GM19468 (cell line): ENCODE measurements at regions not wholly inside any gene's neighbourhood (a gene's known extent, or its start where the extent isn't known, plus 50 kb on each side); places are given as distances from the start of the nearest gene placed in this dataset.

Experiments used
- ATAC-seq: cut with Tn5 transposase; IDR thresholded peaks from one replicate; pipeline ENCODE4 v1.9.1; 2021; ENCODE audit warnings: mild to moderate bottlenecking, moderate library complexity, moderate number of reproducible peaks; ENCODE audit not compliant: unreplicated experiment; ENCODE audit errors: extremely low read depth

DNA sequence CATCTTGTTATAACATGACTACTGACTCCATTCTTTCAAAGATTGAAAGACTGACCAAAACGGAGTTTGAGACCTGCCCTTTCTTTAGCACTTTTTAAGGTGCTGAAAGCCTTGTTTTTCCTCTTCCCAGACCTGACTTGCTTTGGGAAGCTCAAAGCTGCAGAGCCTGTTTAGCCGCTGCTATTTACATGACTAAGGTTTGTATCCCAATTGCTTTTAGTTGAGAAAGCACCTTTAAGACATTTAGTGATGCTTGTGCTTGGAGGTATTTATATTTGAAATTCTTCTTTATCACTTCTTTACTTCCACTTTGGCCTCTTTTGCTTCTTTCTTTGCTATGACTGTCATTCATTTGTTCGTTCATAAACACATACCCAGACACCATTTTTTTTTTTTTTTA is 182.6 kb upstream of the ELL2 start:
- ATAC-seq, result no peak

DNA sequence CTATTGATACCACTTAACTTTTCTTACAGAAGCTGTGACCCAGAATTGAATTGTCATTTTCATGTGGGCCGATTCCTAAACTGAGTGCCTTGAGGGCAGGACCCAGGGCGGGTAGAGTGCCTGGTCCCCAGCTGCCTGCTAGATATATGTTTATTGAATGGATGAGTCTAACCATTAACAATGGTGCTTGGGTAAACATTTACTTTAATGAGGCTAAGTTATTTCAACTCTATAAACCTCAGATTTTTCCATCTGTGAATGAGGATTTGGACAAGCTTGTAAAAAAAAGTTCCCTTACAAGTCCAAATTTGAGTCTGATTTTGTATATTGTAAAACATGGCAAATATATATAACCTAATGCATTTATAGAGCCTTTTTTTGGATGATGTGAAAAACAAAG is 181.8 kb upstream of the ELL2 start:
- no peak for ATAC-seq

DNA sequence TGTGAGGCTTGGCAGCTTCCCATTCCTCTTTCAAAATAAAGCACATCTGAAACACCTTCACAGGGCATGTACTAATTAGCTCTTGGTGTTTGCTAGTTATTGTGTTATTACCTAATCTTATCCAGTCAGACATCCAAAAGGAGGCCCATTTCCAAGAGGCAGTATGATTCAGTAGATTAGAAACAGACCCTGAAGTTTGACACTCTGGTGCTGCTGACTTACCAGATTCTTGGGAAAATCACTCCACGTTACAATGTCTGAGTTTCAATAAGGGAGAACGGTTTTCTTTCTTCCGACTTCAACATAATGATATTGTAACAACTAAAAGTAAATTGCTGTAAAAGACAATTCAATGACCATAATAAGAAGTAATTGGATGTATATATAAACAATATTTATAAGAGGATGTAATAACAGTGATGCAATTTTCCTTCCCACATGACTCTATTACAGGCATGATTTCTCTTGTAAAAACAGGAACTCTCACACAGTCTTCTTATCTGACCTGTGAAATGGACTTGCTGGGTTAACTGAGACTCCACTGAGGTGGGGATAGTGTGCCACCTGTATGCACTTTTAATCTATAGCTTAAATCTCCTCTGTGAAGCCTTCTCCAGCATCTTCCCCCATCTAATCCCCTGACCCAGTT is 181.3 kb upstream of the ELL2 start:
- ATAC-seq, result no peak

DNA sequence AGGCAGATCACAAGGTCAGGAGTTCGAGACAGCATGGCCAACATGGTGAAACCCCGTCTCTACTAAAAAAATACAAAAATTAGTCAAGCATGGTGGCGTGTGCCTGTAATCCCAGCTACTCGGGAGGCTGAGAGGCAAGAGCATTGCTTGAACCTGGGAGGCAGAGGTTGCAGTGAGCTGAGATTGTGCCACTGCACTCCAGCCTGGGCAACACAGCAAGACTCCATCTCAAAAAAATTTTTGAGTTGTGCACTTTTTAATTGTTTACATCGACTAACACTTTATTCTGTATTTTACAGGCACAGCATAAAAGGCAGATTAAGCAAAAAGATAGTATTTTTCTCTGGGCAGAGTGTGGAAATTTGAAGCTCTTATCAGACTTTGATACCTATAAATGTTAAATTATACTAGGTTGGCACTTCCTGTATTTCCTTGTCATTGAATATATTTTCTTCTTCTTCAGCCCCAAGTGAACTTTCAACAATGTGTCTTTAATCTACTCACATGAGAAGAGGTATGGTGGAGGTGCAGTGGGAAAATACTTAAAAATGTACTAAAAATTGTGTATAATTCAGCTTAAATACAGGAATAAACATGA is 180.6 kb upstream of the ELL2 start:
- ATAC-seq, result no peak

DNA sequence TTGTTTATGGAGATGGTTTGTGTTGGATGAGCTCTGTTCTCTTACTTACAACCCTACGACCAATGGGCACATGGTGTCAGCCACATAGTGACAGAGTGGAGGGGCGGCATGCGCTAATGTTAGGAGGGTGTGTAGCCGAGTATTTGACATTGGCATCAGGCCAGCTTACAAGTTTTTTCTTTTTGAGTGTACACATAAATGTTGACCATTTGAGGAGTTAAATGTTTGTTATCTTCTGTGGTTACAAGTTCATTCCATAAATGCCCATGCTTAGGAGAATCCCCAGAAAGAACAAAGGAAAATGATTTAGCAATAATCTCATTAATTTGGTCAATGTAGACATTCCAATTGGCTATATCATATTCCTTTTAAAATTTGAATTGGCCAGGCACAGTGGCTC is 180.1 kb upstream of the ELL2 start:
- no peak for ATAC-seq

DNA sequence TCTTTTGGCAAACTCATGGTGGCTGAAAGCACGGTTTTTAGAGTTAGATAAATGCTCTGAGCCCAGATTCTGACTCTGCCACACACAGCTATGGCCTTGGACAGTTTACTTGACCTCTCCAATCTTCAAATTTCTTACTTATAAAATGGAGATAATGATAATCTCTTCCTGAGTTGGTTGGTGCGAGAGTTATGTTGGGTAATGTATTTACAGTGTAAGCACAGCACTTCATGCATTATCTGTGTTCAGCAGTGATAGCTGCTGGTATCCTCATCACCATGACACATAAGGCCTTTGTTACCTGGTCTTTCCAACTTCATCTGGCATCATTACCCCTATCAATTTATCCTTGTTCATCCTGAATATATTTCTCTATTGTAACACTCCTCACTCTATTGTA is 178.8 kb upstream of the ELL2 start:
- ATAC-seq, result no peak

DNA sequence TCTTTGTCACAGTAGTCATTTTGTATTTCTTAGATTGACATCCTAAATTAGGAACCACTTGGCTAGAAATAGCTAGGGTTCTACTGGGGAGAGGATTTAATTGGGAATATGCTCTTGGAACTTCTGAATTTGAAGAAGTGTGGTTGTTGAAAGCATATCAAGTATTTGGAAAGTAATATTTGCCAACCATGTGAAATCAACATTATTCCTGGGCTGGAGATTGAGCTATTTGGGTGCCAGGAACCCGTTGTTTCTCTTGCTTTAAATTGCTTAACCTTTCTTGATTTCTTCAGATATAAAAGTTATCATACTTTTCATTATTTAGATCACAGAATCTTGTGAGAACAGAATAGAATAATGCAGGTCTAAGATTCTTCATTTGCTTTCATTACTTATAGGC is 178.4 kb upstream of the ELL2 start:
- ATAC-seq, result no peak

DNA sequence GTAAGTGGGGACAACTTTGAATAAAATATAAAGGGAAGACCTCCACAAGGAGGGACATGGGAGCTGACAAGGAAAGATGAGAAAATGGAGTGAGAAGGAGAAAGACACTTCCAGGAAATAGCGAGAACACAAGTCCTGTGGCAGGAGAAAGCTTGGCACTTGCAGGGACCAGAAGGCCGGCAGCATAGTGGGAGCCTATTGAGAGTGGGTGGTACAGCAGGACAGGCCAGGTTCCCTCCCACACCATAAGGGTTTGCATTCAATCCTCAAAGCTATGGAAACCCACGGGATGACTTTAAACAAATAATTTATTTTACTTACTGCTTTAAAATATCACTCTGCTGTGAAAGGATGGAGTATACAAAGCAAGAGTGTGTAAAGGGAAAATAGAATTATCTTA is 173.2 kb upstream of the ELL2 start:
- no peak for ATAC-seq

DNA sequence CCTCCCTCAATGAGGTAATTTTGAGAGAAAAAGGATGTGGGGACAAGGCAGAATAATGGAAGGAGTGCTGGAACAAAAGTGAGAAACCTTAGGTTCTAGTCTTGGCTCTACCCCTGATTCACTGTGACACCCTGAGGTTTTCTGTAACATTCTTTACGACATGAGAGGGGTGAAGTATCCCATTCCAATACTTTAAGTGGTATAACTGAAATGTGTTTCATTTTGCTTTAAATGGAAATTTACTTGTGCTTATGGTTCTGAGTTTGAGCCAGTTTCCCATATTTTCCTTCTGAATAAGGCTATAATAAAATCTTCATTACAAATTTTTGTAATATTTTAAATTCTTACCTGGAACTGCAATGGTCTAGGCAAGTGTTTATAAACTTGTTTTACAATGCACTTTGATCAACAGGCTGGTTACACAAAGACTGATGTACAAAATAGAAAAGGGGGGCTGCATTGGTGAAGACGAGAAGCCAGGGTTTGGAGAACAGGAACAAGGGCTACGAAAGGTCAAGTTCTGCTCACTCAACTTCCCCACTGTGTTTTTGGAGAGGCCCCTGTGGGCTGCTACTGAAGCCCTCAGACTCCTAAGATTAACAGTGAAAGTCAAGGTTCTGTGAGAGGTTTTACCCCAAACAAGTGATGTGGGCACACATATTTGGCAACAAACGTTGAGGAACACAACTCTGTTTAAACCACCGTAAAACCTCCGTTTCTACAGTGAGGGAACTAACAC is 171.9 kb upstream of the ELL2 start:
- ATAC-seq, result no peak

DNA sequence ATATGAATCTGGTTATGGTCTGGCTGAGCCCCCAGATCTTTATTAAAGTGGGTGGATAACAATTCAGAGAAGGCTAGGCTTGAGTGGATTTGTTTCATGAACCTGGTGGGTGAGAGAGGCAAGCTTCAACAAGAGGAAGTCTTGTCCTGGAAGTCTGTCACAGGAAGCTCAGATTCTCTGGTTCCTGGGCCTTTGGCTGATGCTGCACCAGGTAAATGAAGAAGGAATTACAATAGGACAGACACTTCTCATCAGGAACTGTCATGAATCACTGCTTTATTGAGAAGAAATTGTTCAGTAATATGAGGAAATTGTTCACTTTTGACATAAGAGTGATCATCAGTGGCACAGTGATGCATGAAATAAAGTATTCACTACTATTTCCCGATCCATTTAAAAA is 167.6 kb upstream of the ELL2 start:
- no peak for ATAC-seq

DNA sequence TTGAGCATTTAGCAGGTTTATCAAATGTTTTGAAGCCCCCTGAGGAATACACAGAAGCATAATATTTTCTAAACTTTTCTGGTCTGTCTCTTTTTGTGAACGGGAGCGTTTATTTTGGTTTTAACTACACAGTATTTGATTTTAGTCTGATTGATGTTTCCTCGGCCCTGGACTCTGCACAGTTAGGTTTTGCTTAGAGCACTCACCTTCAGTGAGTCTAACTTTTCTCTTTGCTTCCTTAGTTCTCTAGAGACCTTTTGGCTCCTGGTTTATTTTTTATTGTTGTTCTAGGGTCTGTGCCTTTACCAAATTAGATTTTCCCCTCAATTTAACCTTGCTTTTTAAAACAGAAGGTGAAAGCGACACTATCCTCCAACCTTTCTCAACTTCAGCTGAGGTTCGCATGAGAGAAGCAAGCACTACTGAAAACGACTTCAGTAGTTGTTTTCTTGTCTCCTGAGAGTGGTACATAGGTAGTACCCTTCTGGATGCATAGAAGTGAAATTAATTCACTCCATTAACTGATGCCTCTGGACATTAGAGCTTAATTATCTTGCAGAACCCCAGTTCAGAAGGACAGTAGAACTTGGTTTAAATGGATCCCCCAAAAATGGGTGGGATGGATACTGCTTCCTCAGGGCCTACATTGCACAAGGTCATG is 166.7 kb upstream of the ELL2 start:
- ATAC-seq, result no peak

DNA sequence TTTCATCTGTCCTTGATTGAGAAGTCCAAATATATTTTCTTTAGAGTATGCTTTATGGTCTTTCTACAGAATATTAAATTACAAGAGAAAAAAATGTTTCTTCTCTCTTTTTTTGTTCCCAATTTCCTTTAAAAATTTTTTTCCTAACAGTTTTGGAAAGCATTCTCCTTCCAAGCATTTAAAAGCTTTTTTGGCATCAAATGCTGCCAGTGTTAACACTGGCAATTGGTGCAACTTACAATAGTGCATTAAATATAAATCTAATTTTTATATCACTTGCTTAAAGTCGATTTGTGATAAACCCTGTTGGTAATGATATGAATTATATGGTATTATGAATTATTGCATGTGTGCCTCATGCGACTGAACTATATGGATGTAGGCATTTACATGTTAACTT is 165.9 kb upstream of the ELL2 start:
- ATAC-seq, result no peak

DNA sequence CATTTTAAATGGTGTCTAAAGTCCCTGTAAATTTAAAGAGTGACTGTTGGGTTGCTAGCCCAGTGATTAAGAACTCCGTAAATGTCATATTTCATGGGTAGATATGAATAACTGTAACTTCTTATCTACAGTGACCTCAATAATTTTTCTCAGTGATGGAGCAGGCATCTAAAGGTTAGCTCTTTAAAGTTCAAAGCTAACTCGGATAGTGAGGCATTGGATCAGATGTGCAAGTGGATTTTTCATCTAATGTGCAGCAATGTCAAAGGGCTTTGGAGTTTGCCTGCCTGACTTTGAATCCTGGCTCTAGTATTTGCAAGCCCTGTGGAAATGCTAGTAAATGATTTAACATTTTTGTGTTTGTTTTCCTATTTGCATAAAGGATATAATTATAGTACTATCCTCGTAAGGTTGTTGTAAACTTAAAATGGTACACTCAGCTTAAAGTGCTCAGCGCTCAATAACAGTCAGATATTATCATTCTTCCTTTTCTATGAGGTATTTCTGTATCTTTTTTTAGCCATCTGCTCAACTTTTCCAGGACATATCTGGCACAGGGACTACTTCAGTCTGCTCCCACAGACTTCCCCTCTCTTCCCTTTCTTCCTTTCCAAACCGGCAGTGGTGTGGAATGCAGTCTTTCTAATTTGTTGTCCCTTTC is 163.7 kb upstream of the ELL2 start:
- ATAC-seq, result no peak

DNA sequence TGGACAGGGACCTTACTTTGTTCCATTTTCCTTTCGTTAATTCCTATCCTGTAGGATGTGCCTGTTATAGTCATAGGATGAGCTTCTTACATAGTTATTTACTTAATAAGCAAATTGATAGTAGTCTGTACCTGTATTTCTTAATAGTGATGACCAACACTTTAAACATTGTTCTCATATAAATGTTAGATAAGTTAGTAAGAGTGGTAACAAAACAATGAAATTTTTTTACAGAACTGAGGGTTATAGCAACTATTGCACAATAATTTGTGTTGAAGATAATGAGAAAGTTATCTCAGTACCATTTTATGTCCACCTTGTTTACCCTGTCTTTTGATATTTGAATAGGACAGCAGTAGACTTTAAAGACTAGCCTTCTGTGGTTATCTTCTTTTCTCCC is 162.9 kb upstream of the ELL2 start:
- no peak for ATAC-seq

DNA sequence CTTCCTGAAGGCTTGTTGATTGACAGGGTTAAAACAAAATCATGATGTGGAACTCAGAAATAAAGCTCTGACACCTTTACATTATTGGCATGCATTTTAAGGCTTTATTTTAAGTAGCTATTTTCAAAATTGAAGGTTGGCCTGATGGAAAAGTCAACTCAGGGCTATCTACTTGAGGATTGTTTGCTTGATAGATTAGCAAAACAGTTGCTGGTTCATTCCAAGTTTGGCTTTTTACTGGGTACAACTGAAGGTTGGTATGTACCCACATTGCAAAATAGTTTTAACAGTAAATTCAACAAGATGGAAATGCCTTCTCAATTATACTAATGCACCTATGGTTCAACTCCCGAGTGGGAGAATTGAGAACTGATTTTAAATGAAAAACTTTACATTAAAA is 161.8 kb upstream of the ELL2 start:
- no peak for ATAC-seq

DNA sequence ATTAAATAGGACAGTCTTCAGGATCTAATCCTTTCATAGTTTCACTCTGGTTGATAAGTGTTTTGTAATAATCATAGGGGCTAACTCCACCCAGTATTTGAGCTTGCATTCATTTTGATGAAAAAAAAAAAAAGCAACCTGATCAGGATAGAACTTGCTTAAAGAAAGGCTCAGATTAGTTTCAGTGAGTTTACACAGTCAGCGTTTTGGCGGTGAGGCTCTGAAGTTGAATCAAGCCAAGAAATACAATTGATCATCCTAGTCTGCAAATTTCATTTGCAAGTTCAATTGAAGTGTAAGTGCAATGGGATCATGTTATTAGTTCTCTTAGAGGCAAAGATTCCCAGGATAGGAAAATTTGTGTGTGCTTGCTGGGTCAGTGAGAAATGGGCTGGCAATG is 159.7 kb upstream of the ELL2 start:
- ATAC-seq, result no peak

DNA sequence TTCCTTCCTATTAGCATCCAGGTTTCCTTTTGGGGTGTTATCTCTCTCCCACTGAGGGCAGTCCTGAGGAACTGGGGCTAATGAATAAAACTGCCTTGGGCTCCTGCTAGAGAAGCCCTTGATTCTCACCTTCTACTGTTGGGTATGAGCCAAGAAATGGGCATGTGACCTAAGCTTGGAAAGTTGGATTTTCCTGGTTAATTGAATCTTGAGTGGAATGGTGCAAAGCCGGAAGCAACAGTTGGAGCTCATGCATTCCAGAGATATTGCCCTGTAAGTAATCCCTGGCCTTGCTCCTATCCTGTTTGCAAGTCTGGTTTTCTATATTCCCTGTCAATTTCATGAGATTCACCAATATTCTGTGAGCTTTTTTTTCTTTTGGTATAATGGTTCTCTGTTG is 158.5 kb upstream of the ELL2 start:
- no peak for ATAC-seq

DNA sequence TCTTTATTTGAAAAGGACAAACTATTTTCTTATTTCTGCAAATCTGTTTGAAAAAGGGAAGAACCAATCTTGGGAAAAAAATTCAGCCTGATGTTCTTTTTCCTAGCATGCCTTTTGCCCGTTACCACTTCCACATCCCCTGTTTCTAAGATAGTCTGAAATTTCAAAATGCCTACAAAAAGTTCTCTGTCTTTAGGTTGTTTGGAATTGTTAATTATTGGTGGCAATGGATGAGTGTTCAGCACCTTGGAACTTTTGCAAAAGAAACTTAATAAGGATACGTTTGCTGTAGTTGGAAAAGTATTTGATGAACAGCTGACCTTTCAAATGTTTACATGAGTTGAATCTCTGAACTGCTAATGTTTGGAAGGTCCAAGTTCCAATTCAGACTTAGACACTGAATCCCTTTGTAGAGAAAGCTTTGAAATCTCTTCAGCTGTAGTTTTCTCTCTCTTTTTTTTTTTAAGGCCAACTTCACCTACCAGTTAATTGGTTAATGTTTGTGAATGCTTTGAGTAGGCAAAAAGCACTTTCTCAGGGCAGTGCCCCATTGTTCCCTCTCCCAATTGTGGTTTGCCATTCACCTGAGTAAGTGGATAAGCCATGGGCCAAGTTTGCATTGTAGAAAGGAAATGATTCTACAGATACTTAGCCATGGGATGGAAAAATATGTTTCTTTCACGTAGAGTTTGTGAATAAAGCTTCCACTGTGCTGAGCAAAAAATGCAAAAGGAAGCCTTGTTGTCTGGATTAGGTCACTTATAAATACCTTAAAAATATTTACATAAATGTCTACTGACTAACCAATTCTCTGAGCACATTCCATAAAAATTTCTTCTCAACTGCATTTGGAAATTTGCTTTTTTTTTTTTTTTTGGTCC is 156.4 kb upstream of the ELL2 start:
- no peak for ATAC-seq

DNA sequence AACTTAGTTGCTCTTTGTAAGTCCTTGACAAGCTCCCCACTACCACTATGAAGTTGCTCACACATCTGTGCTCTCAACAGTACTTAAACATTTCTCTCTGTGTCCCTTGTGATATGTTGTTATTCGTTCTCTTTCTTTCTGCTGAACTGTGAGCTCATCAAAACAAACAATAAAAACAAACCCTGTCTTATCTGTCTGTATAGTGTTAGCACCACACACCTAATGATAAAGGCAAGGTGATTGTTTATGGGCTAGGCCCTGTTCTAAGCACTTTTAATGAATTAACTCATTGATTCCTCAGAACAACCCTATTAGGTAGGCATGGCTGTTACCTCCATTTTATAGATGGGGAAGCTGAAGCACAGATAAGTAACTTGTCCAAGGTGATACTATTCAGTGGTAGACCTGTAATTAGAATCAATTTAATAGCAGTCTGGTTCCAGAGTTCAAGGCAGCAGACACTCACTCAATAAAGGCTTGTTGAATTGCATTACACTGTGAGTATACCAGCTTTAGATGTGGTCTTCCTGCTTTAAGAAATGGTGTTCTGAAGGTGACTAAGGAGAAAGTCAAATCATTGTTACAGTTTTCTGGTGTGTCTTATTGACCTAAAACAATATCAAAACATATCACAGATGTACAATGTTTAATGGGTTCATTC is 153.6 kb upstream of the ELL2 start:
- ATAC-seq, result no peak
